ENCODE measurements at regions not wholly inside any gene's neighbourhood (a gene's known extent, or its start where the extent isn't known, plus 50 kb on each side); places are given as distances from the start of the nearest gene placed in this dataset.

- H3K4me3 ChIP-seq: no peak overlapping the region
- no peaks in the 10 kb centered on the region for H3K36me3 ChIP-seq
- H3K9me3 ChIP-seq: no peaks in the 10 kb centered on the region
- H3K27me3 ChIP-seq: no peaks in the 10 kb centered on the region
- no peak overlapping the region for H3K27ac ChIP-seq
- intact Hi-C loops (cut with DNase I; ENCODE audit: low total_unique reads): no loop called here
- H3K4me1 ChIP-seq: no peaks in the 10 kb centered on the region
- TF ChIP-seq POLR2A (IDR thresholded peaks at IDR 0.05) (no peak), CTCF (IDR thresholded peaks at IDR 0.05) (no peak)
- no peak for DNase-seq
Observed at GRCh38 chr7:110144599-110144998, 946.3 kb upstream of the LRRN3 start.

GRCh38 chr7:110148054-110148453 is 942.9 kb upstream of the LRRN3 start:
- Histone ChIP-seq H3K27ac (no peak overlapping the region), H3K4me3 (no peak overlapping the region), H3K9me3 (no peaks in the 10 kb centered on the region), H3K36me3 (no peaks in the 10 kb centered on the region), H3K27me3 (no peaks in the 10 kb centered on the region), H3K4me1 (no peaks in the 10 kb centered on the region)
- no peak for DNase-seq
- intact Hi-C loops (cut with DNase I; ENCODE audit: low total_unique reads): no loop called here
- no peak for TF ChIP-seq CTCF (IDR thresholded peaks at IDR 0.05)
- TF ChIP-seq POLR2A (IDR thresholded peaks at IDR 0.05): no peak

- Histone ChIP-seq H3K4me3 (no peak overlapping the region), H3K36me3 (no peaks in the 10 kb centered on the region), H3K27ac (no peak overlapping the region), H3K27me3 (no peaks in the 10 kb centered on the region), H3K4me1 (no peaks in the 10 kb centered on the region), H3K9me3 (no peaks in the 10 kb centered on the region)
- intact Hi-C loops (cut with DNase I; ENCODE audit: low total_unique reads): no loop called here
- no peak for TF ChIP-seq CTCF (IDR thresholded peaks at IDR 0.05)
- no peak for TF ChIP-seq POLR2A (IDR thresholded peaks at IDR 0.05)
- no peak for DNase-seq
Observed at GRCh38 chr7:110153222-110153621, 937.7 kb upstream of the LRRN3 start.

- Histone ChIP-seq H3K9me3 (no peaks in the 10 kb centered on the region), H3K4me1 (no peaks in the 10 kb centered on the region), H3K4me3 (no peak overlapping the region), H3K27me3 (no peaks in the 10 kb centered on the region), H3K27ac (no peak overlapping the region), H3K36me3 (no peaks in the 10 kb centered on the region)
- intact Hi-C loops (cut with DNase I; ENCODE audit: low total_unique reads): no loop called here
- TF ChIP-seq POLR2A (IDR thresholded peaks at IDR 0.05) (no peak), CTCF (IDR thresholded peaks at IDR 0.05) (no peak)
- DNase-seq: no peak
Observed at GRCh38 chr7:110156511-110156910, 934.4 kb upstream of the LRRN3 start.

DNA sequence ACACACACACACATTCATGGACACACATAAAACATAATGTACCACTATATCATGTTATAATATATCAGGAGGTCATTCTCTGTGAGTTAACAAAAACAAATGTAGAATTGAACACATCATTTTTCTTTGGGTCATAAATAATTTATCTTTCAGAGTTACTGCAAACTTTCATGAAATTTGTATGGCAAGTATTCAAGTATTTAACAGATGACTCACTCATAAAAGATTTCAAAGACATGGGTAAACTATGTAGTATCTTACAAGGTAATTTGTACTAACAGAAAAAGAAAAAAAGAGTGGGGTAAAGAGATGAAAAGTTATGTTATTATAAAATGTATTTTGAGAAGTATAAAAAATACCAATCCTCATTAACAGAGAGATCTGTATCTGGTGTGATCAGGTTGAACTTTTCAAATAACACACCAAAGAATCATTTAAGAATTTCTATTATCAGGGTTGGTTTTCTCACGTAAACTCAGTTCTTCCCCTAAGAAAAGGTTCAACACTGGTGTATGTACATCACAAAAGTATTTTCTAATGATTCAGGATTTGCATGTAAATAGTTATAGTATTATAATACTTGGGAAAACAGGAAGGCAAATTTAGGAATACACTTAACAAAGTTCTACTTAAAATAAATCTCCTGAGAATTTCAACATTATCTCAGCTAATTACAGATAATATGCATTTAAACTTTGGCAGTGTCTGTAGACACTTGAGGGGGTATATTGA is 933.1 kb upstream of the LRRN3 start:
- H3K27ac ChIP-seq: no peak overlapping the region
- no peaks in the 10 kb centered on the region for H3K36me3 ChIP-seq
- no peak for DNase-seq
- intact Hi-C loops (cut with DNase I; ENCODE audit: low total_unique reads): no loop called here
- no peaks in the 10 kb centered on the region for H3K27me3 ChIP-seq
- H3K9me3 ChIP-seq: no peaks in the 10 kb centered on the region
- no peaks in the 10 kb centered on the region for H3K4me1 ChIP-seq
- H3K4me3 ChIP-seq: no peak overlapping the region
- TF ChIP-seq POLR2A (IDR thresholded peaks at IDR 0.05) (no peak), CTCF (IDR thresholded peaks at IDR 0.05) (no peak)

Measured in uterus (tissue), 3 donors.